22Rv1 (cell line): ENCODE measurements at regions not wholly inside any gene's neighbourhood (a gene's known extent, or its start where the extent isn't known, plus 50 kb on each side); places are given as distances from the start of the nearest gene placed in this dataset.

Experiments
- ZFX ChIP-seq: fragments of 450-650 bp; IDR thresholded peaks from 2 replicates; pipeline ENCODE4 v1.6.1; 2017; ENCODE audit warnings: antibody characterized with exemption, borderline replicate concordance
- TF ChIP-seq, protein P1 (sequence below): fragments of 450-650 bp; IDR thresholded peaks from 2 replicates; pipeline ENCODE4 v1.5.1; 2017; ENCODE audit warnings: mild to moderate bottlenecking

DNA sequence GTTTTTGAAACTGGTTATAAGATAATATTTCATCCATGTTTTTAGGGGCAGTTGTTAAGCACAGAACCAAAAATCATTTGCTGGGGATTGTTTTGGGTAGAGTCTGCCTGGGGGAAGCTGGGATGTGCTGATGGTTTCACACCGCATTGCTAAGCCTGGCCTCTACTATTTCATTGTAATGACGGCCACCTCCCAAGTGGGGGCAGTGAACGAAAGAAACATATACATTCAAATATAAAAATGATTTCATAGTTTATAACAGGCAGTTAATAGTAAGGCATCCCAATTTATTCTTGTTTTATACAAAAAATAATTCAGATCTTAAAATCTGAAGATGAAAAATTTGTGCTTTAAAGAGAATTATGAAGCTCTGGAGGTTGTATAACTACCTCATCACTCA is 750.8 kb downstream of the REEP3 start:
- TF ChIP-seq, protein P1, sequence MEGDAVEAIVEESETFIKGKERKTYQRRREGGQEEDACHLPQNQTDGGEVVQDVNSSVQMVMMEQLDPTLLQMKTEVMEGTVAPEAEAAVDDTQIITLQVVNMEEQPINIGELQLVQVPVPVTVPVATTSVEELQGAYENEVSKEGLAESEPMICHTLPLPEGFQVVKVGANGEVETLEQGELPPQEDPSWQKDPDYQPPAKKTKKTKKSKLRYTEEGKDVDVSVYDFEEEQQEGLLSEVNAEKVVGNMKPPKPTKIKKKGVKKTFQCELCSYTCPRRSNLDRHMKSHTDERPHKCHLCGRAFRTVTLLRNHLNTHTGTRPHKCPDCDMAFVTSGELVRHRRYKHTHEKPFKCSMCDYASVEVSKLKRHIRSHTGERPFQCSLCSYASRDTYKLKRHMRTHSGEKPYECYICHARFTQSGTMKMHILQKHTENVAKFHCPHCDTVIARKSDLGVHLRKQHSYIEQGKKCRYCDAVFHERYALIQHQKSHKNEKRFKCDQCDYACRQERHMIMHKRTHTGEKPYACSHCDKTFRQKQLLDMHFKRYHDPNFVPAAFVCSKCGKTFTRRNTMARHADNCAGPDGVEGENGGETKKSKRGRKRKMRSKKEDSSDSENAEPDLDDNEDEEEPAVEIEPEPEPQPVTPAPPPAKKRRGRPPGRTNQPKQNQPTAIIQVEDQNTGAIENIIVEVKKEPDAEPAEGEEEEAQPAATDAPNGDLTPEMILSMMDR: peak; percentile 49
- no peak for TF ChIP-seq ZFX
